IMR-90 (cell line): ENCODE measurements at regions not wholly inside any gene's neighbourhood (a gene's known extent, or its start where the extent isn't known, plus 50 kb on each side); places are given as distances from the start of the nearest gene placed in this dataset.

Experiments used
- ATAC-seq: fragments of 200-7000 bp; cut with Tn5 transposase; 2 replicates; pipeline ENCODE4 v1.9.1; 2020; ENCODE audit warnings: low read depth, mild to moderate bottlenecking, moderate library complexity
- BruUV-seq: library from RNA; stranded (reverse); fragments of 400-500 nt; replicated peaks from 2 replicates; lab custom pipeline; 2021; lab: Mats Ljungman, UMichigan
- CTCF ChIA-PET: fragments of 300-600 bp; formaldehyde crosslinking; extraction: SDS; loops from one replicate; lab custom pipeline; 2021; ENCODE audit warnings: antibody characterized with exemption; lab: Yijun Ruan, JAX
- POLR2A ChIA-PET: fragments of 300-600 bp; sonication (Branson Sonifier 250); formaldehyde crosslinking; loops from one replicate; lab custom pipeline; 2022; ENCODE audit warnings: antibody characterized with exemption; ENCODE audit not compliant: unreplicated experiment; lab: Charles Lee
- DNase-seq: peaks from one replicate; pipeline ENCODE4 v3.0.0; 2013
- H2AFZ ChIP-seq: replicated peaks from 2 replicates; pipeline ENCODE3; 2013; ENCODE audit warnings: low read length, mild to moderate bottlenecking; ENCODE audit not compliant: poor library complexity
- H2AK5ac ChIP-seq: 2 replicates; pipeline ENCODE4 v1.6.1; 2013; ENCODE audit warnings: low read depth, low read length, inconsistent platforms
- H2AK9ac ChIP-seq: replicated peaks from 2 replicates; pipeline ENCODE3; 2013; ENCODE audit warnings: mild to moderate bottlenecking, low read depth, low read length, moderate library complexity; ENCODE audit not compliant: poor library complexity
- H2BK120ac ChIP-seq: 2 replicates; pipeline ENCODE4 v1.6.1; 2013; ENCODE audit warnings: low read depth, low read length, inconsistent platforms
- H2BK15ac ChIP-seq: 3 replicates; pipeline ENCODE4 v1.6.1; 2013; ENCODE audit warnings: low read depth, low read length, inconsistent platforms
- H2BK20ac ChIP-seq: 2 replicates; pipeline ENCODE4 v1.6.1; 2013; ENCODE audit warnings: low read depth, mild to moderate bottlenecking, inconsistent platforms, low read length, moderate library complexity
- H2BK5ac ChIP-seq: 2 replicates; pipeline ENCODE4 v1.6.1; 2013; ENCODE audit warnings: mild to moderate bottlenecking, low read depth, low read length, inconsistent platforms; ENCODE audit not compliant: poor library complexity, severe bottlenecking
- H3K14ac ChIP-seq: replicated peaks from 2 replicates; pipeline ENCODE4 v1.6.1; 2013; ENCODE audit warnings: low read depth, low read length, inconsistent platforms
- H3K18ac ChIP-seq: 2 replicates; pipeline ENCODE4 v1.6.1; 2013; ENCODE audit warnings: low read depth, low read length, control low read depth
- H3K23ac ChIP-seq: 2 replicates; pipeline ENCODE4 v1.6.1; 2013; ENCODE audit warnings: low read depth, low read length, inconsistent platforms
- H3K27ac ChIP-seq: 2 replicates; pipeline ENCODE4 v1.5.1; 2013; ENCODE audit warnings: mild to moderate bottlenecking, control low read depth, low read length; ENCODE audit not compliant: insufficient read depth
- H3K27me3 ChIP-seq: 2 replicates; pipeline ENCODE4 v1.6.1; 2013; ENCODE audit warnings: low read length; ENCODE audit not compliant: control insufficient read depth, insufficient read depth
- H3K36me3 ChIP-seq: 2 replicates; pipeline ENCODE4 v1.6.1; 2013; ENCODE audit warnings: low read length, mixed read lengths; ENCODE audit not compliant: control insufficient read depth, insufficient read depth
- H3K4ac ChIP-seq: 2 replicates; pipeline ENCODE4 v1.6.1; 2013; ENCODE audit warnings: low read depth, low read length, inconsistent platforms
- H3K4me1 ChIP-seq: 2 replicates; pipeline ENCODE4 v1.6.1; 2013; ENCODE audit warnings: low read length, mixed read lengths; ENCODE audit not compliant: control insufficient read depth, insufficient read depth
- H3K4me2 ChIP-seq: 2 replicates; pipeline ENCODE4 v1.6.1; 2013; ENCODE audit warnings: low read depth, mild to moderate bottlenecking, control low read depth, low read length, moderate library complexity
- H3K4me3 ChIP-seq: 2 replicates; pipeline ENCODE4 v1.5.1; 2013; ENCODE audit warnings: low read depth, mild to moderate bottlenecking, control low read depth, low read length, moderate library complexity; ENCODE audit not compliant: insufficient read depth
- H3K56ac ChIP-seq: 2 replicates; pipeline ENCODE4 v1.6.1; 2013; ENCODE audit warnings: low read length, inconsistent platforms; ENCODE audit not compliant: insufficient read depth; ENCODE audit errors: extremely low read depth
- H3K79me1 ChIP-seq, 2 experiments: 2 replicates each; pipeline ENCODE4 v1.6.1; 2013; ENCODE audit warnings: low read length in 2 of 2, inconsistent platforms in 1 of 2, low read depth in 1 of 2
- H3K9ac ChIP-seq: 2 replicates; pipeline ENCODE4 v1.6.1; 2013; ENCODE audit warnings: low read depth, low read length, control low read depth
- H3K9me1 ChIP-seq: 2 replicates; pipeline ENCODE4 v1.6.1; 2013; ENCODE audit warnings: low read length, inconsistent platforms; ENCODE audit not compliant: insufficient read depth
- H3K9me3 ChIP-seq: 2 replicates; pipeline ENCODE4 v1.6.1; 2013; ENCODE audit warnings: low read length; ENCODE audit not compliant: control insufficient read depth, insufficient read depth
- H4K20me1 ChIP-seq: 2 replicates; pipeline ENCODE4 v1.6.1; 2013; ENCODE audit warnings: low read length, inconsistent platforms; ENCODE audit not compliant: insufficient read depth
- H4K5ac ChIP-seq: 2 replicates; pipeline ENCODE4 v1.6.1; 2013; ENCODE audit warnings: mild to moderate bottlenecking, low read depth, low read length, control low read depth
- H4K8ac ChIP-seq, 2 experiments: 2 replicates each; pipeline ENCODE4 v1.6.1; 2013; ENCODE audit warnings: low read depth in 2 of 2, low read length in 2 of 2, control low read depth in 1 of 2, inconsistent platforms in 1 of 2
- H4K91ac ChIP-seq: 2 replicates; pipeline ENCODE4 v1.6.1; 2013; ENCODE audit warnings: low read depth, low read length, inconsistent platforms; ENCODE audit not compliant: insufficient read depth
- BHLHE40 ChIP-seq: fragments of 150-350 bp; IDR thresholded peaks from 2 replicates; pipeline ENCODE4 v1.6.1; 2016; ENCODE audit warnings: mild to moderate bottlenecking, low read depth, low read length
- CEBPB ChIP-seq: IDR thresholded peaks from 2 replicates; pipeline ENCODE4 v1.6.1; 2012; ENCODE audit warnings: low read depth, low read length, improper control_type of control experiment
- CHD1 ChIP-seq: IDR thresholded peaks from 2 replicates; pipeline ENCODE4 v1.6.1; 2012; ENCODE audit warnings: low read depth, low read length, improper control_type of control experiment
- FOS ChIP-seq: fragments of 150-350 bp; IDR thresholded peaks from 2 replicates; pipeline ENCODE4 v1.6.1; 2016; ENCODE audit warnings: low read depth, low read length
- MAZ ChIP-seq: IDR thresholded peaks from 2 replicates; pipeline ENCODE4 v1.6.1; 2012; ENCODE audit warnings: low read depth, mild to moderate bottlenecking, low read length, improper control_type of control experiment, moderate library complexity, borderline replicate concordance
- MXI1 ChIP-seq: IDR thresholded peaks from 2 replicates; pipeline ENCODE4 v1.6.1; 2012; ENCODE audit warnings: low read depth, mild to moderate bottlenecking, low read length, moderate library complexity, borderline replicate concordance
- NFE2L2 ChIP-seq: fragments of 150-350 bp; IDR thresholded peaks from 2 replicates; pipeline ENCODE4 v1.6.1; 2016; ENCODE audit warnings: low read depth, mild to moderate bottlenecking, low read length
- POLR2A ChIP-seq: IDR thresholded peaks from 2 replicates; pipeline ENCODE4 v1.6.1; 2012; ENCODE audit warnings: mild to moderate bottlenecking, low read depth, low read length
- RAD21 ChIP-seq: IDR thresholded peaks from 2 replicates; pipeline ENCODE4 v1.6.1; 2012; ENCODE audit warnings: low read length, improper control_type of control experiment
- RFX5 ChIP-seq: IDR thresholded peaks from 2 replicates; pipeline ENCODE4 v1.8.0; 2012; ENCODE audit warnings: low read depth, mild to moderate bottlenecking, low read length, moderate library complexity
- SMC3 ChIP-seq: fragments of 150-350 bp; IDR thresholded peaks from 2 replicates; pipeline ENCODE4 v1.6.1; 2016; ENCODE audit warnings: low read depth, mild to moderate bottlenecking, antibody characterized with exemption, low read length, moderate library complexity
- WGBS, 2 experiments: methylation state at CpG; one replicate each; pipeline versions ENCODE4 v1.1.5 to v1.1.7; 2013; ENCODE audit warnings: missing lambda C conversion rate in 2 of 2; ENCODE audit not compliant: insufficient read length in 1 of 2; ENCODE audit errors: extremely low coverage in 2 of 2; 5-methylcytosine and 5-hydroxymethylcytosine counted together
- dilution Hi-C: fragments of 300-500 bp; cut with HindIII; formaldehyde crosslinking; loops from one replicate; pipeline ENCODE4 v1.14.3; 2018; ENCODE audit warnings: low sequenced_read_pairs; ENCODE audit not compliant: unreplicated experiment
- in situ Hi-C: fragments of 300-500 bp; cut with MboI; formaldehyde crosslinking; loops from 3 replicates; pipeline ENCODE4 v1.14.3; 2019; ENCODE audit warnings: low sequenced_read_pairs, inconsistent platforms, mixed read lengths
- intact Hi-C: fragments of 100-400 bp; cut with micrococcal nuclease; formaldehyde crosslinking; loops from 2 replicates; pipeline ENCODE4 v1.10.0; 2022
- TF ChIP-seq, protein P1 (sequence below): fragments of 150-350 bp; IDR thresholded peaks from 2 replicates; pipeline ENCODE4 v1.6.1; 2016; ENCODE audit warnings: low read depth, mild to moderate bottlenecking, low read length, moderate library complexity, borderline replicate concordance
- TF ChIP-seq, protein P2 (sequence below): fragments of 150-350 bp; IDR thresholded peaks from 2 replicates; pipeline ENCODE4 v1.6.1; 2017; ENCODE audit warnings: mild to moderate bottlenecking, antibody characterized with exemption, low read length, low read depth
- TF ChIP-seq, protein P3 (sequence below): conservative IDR thresholded peaks from 2 replicates; pipeline ENCODE4 v1.5.1; 2012; ENCODE audit warnings: mild to moderate bottlenecking, low read depth, low read length, improper control_type of control experiment

DNA sequence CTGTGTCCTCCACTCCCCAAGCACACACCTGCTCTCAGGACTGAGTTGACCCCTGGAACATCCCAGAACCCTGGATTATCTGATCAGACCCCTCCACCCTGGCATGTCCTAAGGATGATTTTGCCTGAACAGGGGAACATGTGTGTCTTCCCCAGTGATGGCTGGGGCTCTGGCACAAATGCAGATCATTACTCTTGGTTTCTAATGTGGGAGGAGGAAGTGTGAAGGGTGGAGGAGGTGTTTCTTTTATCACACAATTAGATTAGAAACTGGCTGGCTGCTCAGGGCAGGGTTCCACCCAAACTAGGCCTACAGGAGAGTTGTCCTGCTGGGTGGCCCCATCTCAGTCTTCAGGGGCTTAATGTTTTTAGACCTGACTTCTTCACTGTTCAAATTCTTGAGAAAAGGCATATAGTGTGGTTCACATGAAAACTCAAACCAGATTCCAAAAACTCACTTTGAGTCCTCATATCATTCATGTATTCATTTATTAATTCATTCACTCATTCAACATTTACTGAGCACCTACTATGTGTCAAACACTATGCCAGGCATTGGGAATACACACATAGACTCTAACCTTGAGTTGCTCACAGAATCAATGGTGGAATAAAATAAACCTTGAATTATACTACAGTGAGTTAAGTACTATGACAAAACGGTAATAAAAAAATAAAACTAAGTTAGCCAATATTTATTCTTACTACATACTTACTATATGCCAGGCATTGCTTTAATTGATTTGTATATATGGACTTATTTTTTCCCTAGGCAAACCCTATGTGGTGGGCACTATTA, 221.8 kb upstream of the JUN start:
- Histone ChIP-seq H3K4me3 (no peak overlapping the region), H3K23ac (no peak overlapping the region), H2BK20ac (no peak overlapping the region), H3K27ac (no peak overlapping the region), H3K56ac (no peak overlapping the region), H3K9me1 (peaks cover 6% of the 10 kb centered on the region; the same call in 1 of the 2 replicates), H4K91ac (no peak overlapping the region), H2BK5ac (no peak overlapping the region), H4K8ac (no peak overlapping the region), H3K4ac (no peak overlapping the region), H3K18ac (no peak overlapping the region), H2BK120ac (no peak overlapping the region), H3K79me1 (no peaks in the 10 kb centered on the region), H2AK9ac (no peak overlapping the region), H3K4me2 (no peak overlapping the region), H2AK5ac (no peak overlapping the region), H4K5ac (no peak overlapping the region), H3K36me3 (no peaks in the 10 kb centered on the region), H2AFZ (no peak overlapping the region), H3K9ac (no peak overlapping the region), H3K4me1 (no peaks in the 10 kb centered on the region), H2BK15ac (no peak overlapping the region), H3K9me3 (no peaks in the 10 kb centered on the region), H4K20me1 (no peaks in the 10 kb centered on the region), H3K27me3 (no peaks in the 10 kb centered on the region), H3K14ac (no peak overlapping the region)
- intact Hi-C loops (no loop called here), in situ Hi-C loops (no loop called here), dilution Hi-C loops (no loop called here)
- CTCF ChIA-PET = interaction anchor here (0.6 to 1.0 kb wide), 2 partner anchors 8 to 25 kb away, joined by 3 to 4 read pairs; no protein-coding TSS in a partner anchor
- ATAC-seq (no peak), DNase-seq (no peak)
- WGBS, 2 experiments = no CpG with 5 or more reads among the region's 1 CpG
- POLR2A ChIA-PET = no interaction called here
- no peak for TF ChIP-seq POLR2A
- TF ChIP-seq MAZ = no peak
- TF ChIP-seq CEBPB = no peak
- no peak for TF ChIP-seq BHLHE40
- TF ChIP-seq NFE2L2 = no peak
- no peak for TF ChIP-seq RAD21
- no peak for TF ChIP-seq MXI1
- TF ChIP-seq CHD1 = no peak
- no peak for TF ChIP-seq FOS
- no peak for TF ChIP-seq SMC3
- TF ChIP-seq RFX5 = no peak
- TF ChIP-seq, protein P1, sequence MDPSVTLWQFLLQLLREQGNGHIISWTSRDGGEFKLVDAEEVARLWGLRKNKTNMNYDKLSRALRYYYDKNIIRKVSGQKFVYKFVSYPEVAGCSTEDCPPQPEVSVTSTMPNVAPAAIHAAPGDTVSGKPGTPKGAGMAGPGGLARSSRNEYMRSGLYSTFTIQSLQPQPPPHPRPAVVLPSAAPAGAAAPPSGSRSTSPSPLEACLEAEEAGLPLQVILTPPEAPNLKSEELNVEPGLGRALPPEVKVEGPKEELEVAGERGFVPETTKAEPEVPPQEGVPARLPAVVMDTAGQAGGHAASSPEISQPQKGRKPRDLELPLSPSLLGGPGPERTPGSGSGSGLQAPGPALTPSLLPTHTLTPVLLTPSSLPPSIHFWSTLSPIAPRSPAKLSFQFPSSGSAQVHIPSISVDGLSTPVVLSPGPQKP = no peak
- TF ChIP-seq, protein P2, sequence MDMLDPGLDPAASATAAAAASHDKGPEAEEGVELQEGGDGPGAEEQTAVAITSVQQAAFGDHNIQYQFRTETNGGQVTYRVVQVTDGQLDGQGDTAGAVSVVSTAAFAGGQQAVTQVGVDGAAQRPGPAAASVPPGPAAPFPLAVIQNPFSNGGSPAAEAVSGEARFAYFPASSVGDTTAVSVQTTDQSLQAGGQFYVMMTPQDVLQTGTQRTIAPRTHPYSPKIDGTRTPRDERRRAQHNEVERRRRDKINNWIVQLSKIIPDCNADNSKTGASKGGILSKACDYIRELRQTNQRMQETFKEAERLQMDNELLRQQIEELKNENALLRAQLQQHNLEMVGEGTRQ = no peak
- TF ChIP-seq, protein P3, sequence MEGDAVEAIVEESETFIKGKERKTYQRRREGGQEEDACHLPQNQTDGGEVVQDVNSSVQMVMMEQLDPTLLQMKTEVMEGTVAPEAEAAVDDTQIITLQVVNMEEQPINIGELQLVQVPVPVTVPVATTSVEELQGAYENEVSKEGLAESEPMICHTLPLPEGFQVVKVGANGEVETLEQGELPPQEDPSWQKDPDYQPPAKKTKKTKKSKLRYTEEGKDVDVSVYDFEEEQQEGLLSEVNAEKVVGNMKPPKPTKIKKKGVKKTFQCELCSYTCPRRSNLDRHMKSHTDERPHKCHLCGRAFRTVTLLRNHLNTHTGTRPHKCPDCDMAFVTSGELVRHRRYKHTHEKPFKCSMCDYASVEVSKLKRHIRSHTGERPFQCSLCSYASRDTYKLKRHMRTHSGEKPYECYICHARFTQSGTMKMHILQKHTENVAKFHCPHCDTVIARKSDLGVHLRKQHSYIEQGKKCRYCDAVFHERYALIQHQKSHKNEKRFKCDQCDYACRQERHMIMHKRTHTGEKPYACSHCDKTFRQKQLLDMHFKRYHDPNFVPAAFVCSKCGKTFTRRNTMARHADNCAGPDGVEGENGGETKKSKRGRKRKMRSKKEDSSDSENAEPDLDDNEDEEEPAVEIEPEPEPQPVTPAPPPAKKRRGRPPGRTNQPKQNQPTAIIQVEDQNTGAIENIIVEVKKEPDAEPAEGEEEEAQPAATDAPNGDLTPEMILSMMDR = no peak
- BruUV-seq = no TSS peak
